NCI-H748 (cell line): ENCODE measurements at regions not wholly inside any gene's neighbourhood (a gene's known extent, or its start where the extent isn't known, plus 50 kb on each side); places are given as distances from the start of the nearest gene placed in this dataset.
"Not testable (repeated sequence)": the region's sequence is repeated elsewhere in the genome, so short reads cannot be mapped to it uniquely, and the experiment has no call there.

Experiments used
- DNase-seq: peaks from one replicate; lab custom pipeline; 2025; ENCODE audit not compliant: unreplicated experiment; lab: John Stamatoyannopoulos, UW

DNA sequence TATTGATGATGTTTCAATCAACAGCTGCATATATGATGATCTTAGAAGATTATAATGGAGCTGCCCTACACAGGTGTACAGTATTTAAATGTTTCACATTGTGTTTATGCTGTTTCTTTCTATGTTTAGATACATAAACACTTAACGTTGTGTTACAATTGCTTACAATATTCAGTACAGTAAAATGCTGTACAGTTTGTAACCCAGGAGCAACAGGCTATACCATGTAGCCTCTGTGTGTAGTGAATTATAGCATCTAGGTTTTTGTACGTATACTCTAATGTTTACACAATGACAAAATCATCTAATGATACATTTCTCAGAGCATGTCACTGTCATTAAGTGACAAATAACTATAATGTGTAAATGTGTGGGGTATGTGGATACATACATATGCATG, 80.5 kb upstream of the CPEB2 start:
- DNase-seq, result not testable (repeated sequence)

DNA sequence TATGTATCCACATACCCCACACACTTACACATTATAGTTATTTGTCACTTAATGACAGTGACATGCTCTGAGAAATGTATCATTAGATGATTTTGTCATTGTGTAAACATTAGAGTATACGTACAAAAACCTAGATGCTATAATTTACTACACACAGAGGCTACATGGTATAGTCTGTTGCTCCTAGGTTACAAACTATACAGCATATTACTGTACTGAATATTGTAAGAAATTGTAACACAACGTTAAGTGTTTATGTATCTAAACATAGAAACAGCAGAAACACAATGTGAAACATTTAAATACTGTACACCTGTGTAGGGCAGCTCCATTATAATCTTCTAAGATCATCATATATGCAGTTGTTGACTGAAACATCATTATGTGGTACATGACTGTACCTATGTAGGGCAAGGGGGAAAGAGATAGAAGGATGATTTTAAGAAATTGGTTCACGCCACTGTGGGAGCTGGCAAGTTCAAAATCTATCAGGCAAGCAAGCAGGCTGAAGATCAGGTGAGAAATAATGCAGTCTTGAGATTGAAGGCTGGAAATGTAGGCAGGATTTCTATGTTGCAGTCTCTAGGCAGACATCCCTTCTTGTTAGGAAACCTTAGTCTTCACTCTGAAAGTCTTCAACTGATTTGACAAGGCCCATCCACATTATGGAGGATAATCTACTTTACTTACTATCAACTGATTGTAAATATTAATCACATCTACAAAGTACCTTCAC, 78.0 kb upstream of the CPEB2 start:
- DNase-seq, result no peak

DNA sequence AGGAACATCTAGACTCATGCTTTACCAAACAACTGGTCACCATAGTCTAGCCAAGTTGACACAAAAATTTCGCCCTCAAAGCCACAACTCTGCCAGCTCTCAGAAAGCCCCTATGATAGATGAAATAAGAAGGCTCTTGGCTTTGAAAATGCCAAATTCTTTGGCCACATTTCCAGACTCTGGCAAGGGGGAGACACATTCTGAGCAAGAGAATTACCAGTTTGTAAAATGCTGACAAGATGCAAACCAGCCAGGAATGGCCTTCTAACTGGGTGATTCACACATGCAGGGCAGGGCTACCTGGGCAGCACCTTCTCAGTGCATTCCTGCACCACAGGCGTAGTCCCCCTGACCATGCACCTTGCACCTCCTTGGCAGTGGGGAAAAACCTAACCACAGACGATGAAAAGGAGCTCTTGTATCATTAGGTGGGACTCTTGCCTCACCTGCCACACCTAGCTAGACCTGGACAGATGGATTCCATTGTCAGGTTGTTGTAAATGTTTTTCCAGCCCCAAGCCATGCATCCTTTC, 77.4 kb upstream of the CPEB2 start:
- DNase-seq, result no peak

DNA sequence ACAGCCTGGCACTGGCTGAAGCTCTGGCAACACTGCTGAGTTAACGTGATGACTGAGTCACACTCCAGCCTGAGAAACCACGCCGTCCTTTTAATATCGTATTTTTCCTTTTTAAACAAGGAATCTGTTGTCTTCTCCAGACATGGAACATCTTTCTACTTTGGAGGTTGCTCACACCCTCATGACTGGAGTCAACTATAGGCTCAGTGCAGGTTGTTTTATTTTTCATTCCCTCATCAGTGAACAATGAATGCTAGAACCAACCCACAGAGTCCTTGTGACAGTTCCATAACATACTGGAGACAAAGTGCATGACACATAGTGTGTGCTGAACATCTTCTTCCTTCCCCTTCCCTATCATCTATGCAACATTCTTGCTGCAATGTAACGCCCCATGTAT, 76.8 kb upstream of the CPEB2 start:
- DNase-seq, result no peak

GRCh38 chr4:14926368-14926767, 75.9 kb upstream of the CPEB2 start:
- DNase-seq, result no peak

GRCh38 chr4:14928035-14928434, 74.2 kb upstream of the CPEB2 start:
- no peak for DNase-seq

DNA sequence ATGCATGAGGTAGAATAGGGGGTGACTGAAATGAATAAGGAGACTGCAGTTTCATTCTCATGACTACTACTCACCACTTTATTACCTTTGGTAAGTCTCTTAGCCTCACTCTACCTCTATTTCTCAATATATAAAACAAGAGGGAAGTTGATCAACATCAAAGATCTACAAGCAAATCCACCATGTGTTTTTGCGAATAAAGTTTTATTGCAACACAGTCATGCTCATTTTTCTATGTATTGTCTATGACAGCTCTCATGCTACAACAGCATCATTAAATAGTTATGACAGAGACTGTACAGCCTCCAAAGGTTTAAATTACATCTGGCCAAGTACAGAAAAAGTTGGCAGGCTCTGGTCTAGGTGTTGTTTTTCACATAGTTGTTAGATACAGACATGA, 72.6 kb upstream of the CPEB2 start:
- DNase-seq, result no peak

GRCh38 chr4:14934704-14935390, 67.4 kb upstream of the CPEB2 start:
- DNase-seq, result no peak

DNA sequence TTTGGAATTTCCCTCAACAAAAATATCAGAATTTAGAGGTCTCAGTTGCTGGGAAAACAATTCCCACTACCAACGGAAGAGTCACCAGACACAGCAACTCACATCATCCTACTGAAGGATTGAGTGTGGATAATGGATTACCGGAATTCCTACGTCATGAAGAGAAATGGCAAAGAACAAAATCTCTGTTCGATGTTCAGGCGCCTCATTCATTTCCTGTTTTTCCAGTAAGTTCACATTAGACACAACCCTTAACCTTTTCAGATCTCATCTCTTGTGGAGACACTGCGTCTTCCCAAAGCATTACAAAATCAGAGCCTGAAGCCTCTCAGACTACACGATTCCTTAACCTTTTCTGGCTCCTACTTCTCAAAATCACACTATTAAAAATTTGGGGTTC, 58.5 kb upstream of the CPEB2 start:
- DNase-seq, result no peak

DNA sequence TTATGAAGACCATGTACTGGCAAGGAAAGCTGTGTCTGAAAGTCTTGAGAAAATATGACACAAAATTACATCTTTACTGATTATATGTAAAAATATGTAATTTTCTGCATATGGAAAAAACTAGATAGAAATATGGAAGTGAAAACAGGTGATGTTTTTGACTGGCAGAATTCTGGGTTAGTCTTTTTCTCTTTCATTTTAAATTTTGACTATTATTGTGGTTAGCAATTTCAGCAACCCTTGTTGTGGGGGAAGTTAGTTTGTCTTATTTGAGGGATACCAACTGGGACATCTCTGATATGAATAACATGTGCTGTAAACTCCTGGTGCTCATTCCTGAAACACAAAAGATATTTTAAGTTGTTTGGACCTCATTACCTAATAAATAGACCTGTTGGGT, 49.9 kb upstream of the CPEB2 start:
- no peak for DNase-seq
